K562 (cell line): ENCODE measurements at regions not wholly inside any gene's neighbourhood (a gene's known extent, or its start where the extent isn't known, plus 50 kb on each side); places are given as distances from the start of the nearest gene placed in this dataset.

Experiments
- CCAR2 ChIP-seq: fragments of 200-400 bp; formaldehyde crosslinking; IDR thresholded peaks from 2 replicates; pipeline ENCODE4 v1.6.1; 2017; ENCODE audit warnings: mild to moderate bottlenecking, low read depth, low read length
- HDGF ChIP-seq: fragments of 450-650 bp; IDR thresholded peaks from 2 replicates; pipeline ENCODE4 v1.6.1; 2016
- POLR2AphosphoS5 ChIP-seq: IDR thresholded peaks from 2 replicates; pipeline ENCODE4 v1.6.1; 2011; ENCODE audit warnings: mild to moderate bottlenecking, low read depth, low read length, moderate library complexity; ENCODE audit not compliant: control insufficient read depth, insufficient read depth
- RB1 ChIP-seq: fragments of 450-650 bp; IDR thresholded peaks from 2 replicates; pipeline ENCODE4 v1.6.1; 2017; ENCODE audit warnings: low read depth, mild to moderate bottlenecking
- TF ChIP-seq, protein P1 (sequence below): sonication (generic); formaldehyde crosslinking; IDR thresholded peaks from 2 replicates; pipeline ENCODE4 v1.8.0; 2023; ENCODE audit warnings: mild to moderate bottlenecking, missing genetic modification reagents
- TF ChIP-seq, protein P2 (sequence below): IDR thresholded peaks from 2 replicates; pipeline ENCODE4 v1.6.1; 2016; ENCODE audit warnings: missing genetic modification characterization, missing compliant biosample characterization
- TF ChIP-seq, protein P3 (sequence below): fragments of 200-600 bp; sonication (generic); IDR thresholded peaks from one replicate; pipeline ENCODE4 v1.6.1; 2012; ENCODE audit warnings: mild to moderate bottlenecking, low read depth, low read length, inconsistent platforms

DNA sequence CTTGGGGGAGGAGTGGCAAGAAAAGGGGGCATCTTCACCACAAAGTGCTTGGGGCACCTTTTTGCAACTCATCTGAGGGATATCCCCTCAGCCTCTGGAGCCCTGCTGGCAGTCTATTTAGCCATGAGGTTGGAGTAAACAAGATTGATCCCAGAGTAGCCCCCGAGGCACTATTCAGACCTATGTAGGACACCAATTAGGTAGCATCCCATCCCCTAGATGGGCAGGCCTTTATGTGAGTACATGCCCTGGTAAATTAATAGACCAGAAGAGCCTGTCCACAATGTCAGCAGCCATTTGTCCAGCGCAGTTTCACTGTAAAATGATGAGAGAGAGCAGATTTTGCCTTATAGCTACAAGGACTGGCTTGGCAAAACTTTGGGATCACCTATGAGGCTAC is 221.4 kb downstream of the DRD1 start (continued):
- TF ChIP-seq POLR2AphosphoS5 (no peak), RB1 (no peak), HDGF (no peak), CCAR2 (no peak)
- TF ChIP-seq, protein P1, sequence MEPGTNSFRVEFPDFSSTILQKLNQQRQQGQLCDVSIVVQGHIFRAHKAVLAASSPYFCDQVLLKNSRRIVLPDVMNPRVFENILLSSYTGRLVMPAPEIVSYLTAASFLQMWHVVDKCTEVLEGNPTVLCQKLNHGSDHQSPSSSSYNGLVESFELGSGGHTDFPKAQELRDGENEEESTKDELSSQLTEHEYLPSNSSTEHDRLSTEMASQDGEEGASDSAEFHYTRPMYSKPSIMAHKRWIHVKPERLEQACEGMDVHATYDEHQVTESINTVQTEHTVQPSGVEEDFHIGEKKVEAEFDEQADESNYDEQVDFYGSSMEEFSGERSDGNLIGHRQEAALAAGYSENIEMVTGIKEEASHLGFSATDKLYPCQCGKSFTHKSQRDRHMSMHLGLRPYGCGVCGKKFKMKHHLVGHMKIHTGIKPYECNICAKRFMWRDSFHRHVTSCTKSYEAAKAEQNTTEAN (CRISPR knock-in tag), result no peak
- TF ChIP-seq, protein P2, sequence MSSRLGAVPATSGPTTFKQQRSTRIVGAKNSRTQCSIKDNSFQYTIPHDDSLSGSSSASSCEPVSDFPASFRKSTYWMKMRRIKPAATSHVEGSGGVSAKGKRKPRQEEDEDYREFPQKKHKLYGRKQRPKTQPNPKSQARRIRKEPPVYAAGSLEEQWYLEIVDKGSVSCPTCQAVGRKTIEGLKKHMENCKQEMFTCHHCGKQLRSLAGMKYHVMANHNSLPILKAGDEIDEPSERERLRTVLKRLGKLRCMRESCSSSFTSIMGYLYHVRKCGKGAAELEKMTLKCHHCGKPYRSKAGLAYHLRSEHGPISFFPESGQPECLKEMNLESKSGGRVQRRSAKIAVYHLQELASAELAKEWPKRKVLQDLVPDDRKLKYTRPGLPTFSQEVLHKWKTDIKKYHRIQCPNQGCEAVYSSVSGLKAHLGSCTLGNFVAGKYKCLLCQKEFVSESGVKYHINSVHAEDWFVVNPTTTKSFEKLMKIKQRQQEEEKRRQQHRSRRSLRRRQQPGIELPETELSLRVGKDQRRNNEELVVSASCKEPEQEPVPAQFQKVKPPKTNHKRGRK (tag), result no peak
- TF ChIP-seq, protein P3, sequence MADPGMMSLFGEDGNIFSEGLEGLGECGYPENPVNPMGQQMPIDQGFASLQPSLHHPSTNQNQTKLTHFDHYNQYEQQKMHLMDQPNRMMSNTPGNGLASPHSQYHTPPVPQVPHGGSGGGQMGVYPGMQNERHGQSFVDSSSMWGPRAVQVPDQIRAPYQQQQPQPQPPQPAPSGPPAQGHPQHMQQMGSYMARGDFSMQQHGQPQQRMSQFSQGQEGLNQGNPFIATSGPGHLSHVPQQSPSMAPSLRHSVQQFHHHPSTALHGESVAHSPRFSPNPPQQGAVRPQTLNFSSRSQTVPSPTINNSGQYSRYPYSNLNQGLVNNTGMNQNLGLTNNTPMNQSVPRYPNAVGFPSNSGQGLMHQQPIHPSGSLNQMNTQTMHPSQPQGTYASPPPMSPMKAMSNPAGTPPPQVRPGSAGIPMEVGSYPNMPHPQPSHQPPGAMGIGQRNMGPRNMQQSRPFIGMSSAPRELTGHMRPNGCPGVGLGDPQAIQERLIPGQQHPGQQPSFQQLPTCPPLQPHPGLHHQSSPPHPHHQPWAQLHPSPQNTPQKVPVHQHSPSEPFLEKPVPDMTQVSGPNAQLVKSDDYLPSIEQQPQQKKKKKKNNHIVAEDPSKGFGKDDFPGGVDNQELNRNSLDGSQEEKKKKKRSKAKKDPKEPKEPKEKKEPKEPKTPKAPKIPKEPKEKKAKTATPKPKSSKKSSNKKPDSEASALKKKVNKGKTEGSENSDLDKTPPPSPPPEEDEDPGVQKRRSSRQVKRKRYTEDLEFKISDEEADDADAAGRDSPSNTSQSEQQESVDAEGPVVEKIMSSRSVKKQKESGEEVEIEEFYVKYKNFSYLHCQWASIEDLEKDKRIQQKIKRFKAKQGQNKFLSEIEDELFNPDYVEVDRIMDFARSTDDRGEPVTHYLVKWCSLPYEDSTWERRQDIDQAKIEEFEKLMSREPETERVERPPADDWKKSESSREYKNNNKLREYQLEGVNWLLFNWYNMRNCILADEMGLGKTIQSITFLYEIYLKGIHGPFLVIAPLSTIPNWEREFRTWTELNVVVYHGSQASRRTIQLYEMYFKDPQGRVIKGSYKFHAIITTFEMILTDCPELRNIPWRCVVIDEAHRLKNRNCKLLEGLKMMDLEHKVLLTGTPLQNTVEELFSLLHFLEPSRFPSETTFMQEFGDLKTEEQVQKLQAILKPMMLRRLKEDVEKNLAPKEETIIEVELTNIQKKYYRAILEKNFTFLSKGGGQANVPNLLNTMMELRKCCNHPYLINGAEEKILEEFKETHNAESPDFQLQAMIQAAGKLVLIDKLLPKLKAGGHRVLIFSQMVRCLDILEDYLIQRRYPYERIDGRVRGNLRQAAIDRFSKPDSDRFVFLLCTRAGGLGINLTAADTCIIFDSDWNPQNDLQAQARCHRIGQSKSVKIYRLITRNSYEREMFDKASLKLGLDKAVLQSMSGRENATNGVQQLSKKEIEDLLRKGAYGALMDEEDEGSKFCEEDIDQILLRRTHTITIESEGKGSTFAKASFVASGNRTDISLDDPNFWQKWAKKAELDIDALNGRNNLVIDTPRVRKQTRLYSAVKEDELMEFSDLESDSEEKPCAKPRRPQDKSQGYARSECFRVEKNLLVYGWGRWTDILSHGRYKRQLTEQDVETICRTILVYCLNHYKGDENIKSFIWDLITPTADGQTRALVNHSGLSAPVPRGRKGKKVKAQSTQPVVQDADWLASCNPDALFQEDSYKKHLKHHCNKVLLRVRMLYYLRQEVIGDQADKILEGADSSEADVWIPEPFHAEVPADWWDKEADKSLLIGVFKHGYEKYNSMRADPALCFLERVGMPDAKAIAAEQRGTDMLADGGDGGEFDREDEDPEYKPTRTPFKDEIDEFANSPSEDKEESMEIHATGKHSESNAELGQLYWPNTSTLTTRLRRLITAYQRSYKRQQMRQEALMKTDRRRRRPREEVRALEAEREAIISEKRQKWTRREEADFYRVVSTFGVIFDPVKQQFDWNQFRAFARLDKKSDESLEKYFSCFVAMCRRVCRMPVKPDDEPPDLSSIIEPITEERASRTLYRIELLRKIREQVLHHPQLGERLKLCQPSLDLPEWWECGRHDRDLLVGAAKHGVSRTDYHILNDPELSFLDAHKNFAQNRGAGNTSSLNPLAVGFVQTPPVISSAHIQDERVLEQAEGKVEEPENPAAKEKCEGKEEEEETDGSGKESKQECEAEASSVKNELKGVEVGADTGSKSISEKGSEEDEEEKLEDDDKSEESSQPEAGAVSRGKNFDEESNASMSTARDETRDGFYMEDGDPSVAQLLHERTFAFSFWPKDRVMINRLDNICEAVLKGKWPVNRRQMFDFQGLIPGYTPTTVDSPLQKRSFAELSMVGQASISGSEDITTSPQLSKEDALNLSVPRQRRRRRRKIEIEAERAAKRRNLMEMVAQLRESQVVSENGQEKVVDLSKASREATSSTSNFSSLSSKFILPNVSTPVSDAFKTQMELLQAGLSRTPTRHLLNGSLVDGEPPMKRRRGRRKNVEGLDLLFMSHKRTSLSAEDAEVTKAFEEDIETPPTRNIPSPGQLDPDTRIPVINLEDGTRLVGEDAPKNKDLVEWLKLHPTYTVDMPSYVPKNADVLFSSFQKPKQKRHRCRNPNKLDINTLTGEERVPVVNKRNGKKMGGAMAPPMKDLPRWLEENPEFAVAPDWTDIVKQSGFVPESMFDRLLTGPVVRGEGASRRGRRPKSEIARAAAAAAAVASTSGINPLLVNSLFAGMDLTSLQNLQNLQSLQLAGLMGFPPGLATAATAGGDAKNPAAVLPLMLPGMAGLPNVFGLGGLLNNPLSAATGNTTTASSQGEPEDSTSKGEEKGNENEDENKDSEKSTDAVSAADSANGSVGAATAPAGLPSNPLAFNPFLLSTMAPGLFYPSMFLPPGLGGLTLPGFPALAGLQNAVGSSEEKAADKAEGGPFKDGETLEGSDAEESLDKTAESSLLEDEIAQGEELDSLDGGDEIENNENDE, result no peak
- TF ChIP-seq, all 486 proteins: peak for 0
